ENCODE measurements at regions not wholly inside any gene's neighbourhood (a gene's known extent, or its start where the extent isn't known, plus 50 kb on each side); places are given as distances from the start of the nearest gene placed in this dataset.

DNA sequence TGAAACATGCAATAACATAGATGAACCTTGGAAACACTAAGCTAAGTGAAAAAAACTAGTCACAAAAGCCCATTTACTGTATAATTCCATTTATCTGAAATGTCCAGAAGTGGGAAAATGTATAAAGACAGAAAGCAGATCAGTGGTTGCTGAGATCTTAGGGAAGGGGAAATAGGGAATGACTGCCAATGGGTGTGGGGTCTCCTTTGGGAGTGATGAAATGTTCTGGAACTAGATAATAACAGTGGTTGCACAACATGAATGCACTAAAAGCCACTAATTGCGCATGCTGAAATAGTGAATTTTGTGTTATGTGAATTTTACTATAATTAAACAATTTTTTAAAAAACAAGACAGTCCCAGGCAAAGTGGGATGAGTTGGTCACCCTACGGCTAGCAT, 472.8 kb downstream of the CCDC171 start:
- no peak overlapping the region for H4K91ac ChIP-seq (ENCODE audit: insufficient read length, low read depth, low read length)
- H2BK5ac ChIP-seq (ENCODE audit: insufficient read length, low read length), result no peak overlapping the region
- H3K79me1 ChIP-seq (ENCODE audit: insufficient read depth, low read depth, low read length, poor library complexity, severe bottlenecking), result no peaks in the 10 kb centered on the region
- Mint-ChIP-seq H3K4me1 (peaks cover 13 to 17% of the 10 kb centered on the region in 2 experiments), H3K9me3 (no peaks in the 10 kb centered on the region; a peak in 1 of 5 replicates), H3K4me3 (no peak overlapping the region), H3K36me3 (ENCODE audit: insufficient read depth in 1 of 3, low read depth in 3 of 3) (no peaks in the 10 kb centered on the region), H3K27me3 (ENCODE audit: low read depth) (no peaks in the 10 kb centered on the region), H3K27ac (no peak overlapping the region)
- H3T11ph ChIP-seq (ENCODE audit: low read length), result no peak overlapping the region
- H3K9ac ChIP-seq (ENCODE audit: extremely low read depth, insufficient read length, low read length), result no peak overlapping the region
- no peaks in the 10 kb centered on the region for H4K20me1 ChIP-seq (ENCODE audit: control insufficient read depth, insufficient read depth, insufficient read length)
- DNase-seq, result no peak
- H4K8ac ChIP-seq (replicated peaks; ENCODE audit: insufficient read length, low read depth, low read length), result no peak overlapping the region
- H3K23ac ChIP-seq (ENCODE audit: insufficient read length, low read depth, low read length), result no peak overlapping the region
- no peaks in the 10 kb centered on the region for H3K27me3 ChIP-seq (ENCODE audit: insufficient read depth, low read length)
- no peak overlapping the region for H3K14ac ChIP-seq (ENCODE audit: insufficient read depth, low read length)
- no peak overlapping the region for H2BK120ac ChIP-seq (ENCODE audit: low read depth, low read length, poor library complexity, severe bottlenecking)
- no peak overlapping the region for H3K27ac ChIP-seq (ENCODE audit: insufficient read length, low read depth, low read length)
- H3K23me2 ChIP-seq (ENCODE audit: insufficient read length, low read depth, low read length, poor library complexity, severe bottlenecking), result no peaks in the 10 kb centered on the region
- H3K79me2 ChIP-seq (ENCODE audit: insufficient read depth, low read length), result no peaks in the 10 kb centered on the region
- no peak overlapping the region for H3K4ac ChIP-seq (ENCODE audit: low read depth, low read length)
- no peak overlapping the region for H2AK5ac ChIP-seq (ENCODE audit: insufficient read length, low read length)
- H2BK20ac ChIP-seq (ENCODE audit: low read depth, low read length, poor library complexity, severe bottlenecking), result no peak overlapping the region
- H4K5ac ChIP-seq (ENCODE audit: insufficient read length, low read depth, low read length), result no peak overlapping the region
- no peak overlapping the region for H3K4me2 ChIP-seq (ENCODE audit: insufficient read depth, insufficient read length, low read length)
- H3K56ac ChIP-seq (ENCODE audit: insufficient read length, low read depth, low read length), result no peak overlapping the region
- no CpG with 5 or more reads among the region's 2 CpGs for WGBS (ENCODE audit: extremely low coverage, insufficient read length, low lambda C conversion rate)
- no peaks in the 10 kb centered on the region for H3K9me3 ChIP-seq (ENCODE audit: control insufficient read depth, low read depth, low read length)
- TF ChIP-seq, protein P1, sequence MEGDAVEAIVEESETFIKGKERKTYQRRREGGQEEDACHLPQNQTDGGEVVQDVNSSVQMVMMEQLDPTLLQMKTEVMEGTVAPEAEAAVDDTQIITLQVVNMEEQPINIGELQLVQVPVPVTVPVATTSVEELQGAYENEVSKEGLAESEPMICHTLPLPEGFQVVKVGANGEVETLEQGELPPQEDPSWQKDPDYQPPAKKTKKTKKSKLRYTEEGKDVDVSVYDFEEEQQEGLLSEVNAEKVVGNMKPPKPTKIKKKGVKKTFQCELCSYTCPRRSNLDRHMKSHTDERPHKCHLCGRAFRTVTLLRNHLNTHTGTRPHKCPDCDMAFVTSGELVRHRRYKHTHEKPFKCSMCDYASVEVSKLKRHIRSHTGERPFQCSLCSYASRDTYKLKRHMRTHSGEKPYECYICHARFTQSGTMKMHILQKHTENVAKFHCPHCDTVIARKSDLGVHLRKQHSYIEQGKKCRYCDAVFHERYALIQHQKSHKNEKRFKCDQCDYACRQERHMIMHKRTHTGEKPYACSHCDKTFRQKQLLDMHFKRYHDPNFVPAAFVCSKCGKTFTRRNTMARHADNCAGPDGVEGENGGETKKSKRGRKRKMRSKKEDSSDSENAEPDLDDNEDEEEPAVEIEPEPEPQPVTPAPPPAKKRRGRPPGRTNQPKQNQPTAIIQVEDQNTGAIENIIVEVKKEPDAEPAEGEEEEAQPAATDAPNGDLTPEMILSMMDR (conservative IDR thresholded peaks at IDR 0.05), result no peak
- H2AFZ ChIP-seq (ENCODE audit: low read length), result no peak overlapping the region
- no peaks in the 10 kb centered on the region for H3K4me1 ChIP-seq (ENCODE audit: insufficient read depth, low read length)
- no peak overlapping the region for H3K18ac ChIP-seq (ENCODE audit: insufficient read length, low read depth, low read length)
- H2BK12ac ChIP-seq (ENCODE audit: insufficient read length, low read depth, low read length), result no peak overlapping the region
- H2BK15ac ChIP-seq (ENCODE audit: low read depth, low read length), result no peak overlapping the region
